Fibroblast of lung (primary cell): ENCODE measurements at regions not wholly inside any gene's neighbourhood (a gene's known extent, or its start where the extent isn't known, plus 50 kb on each side); places are given as distances from the start of the nearest gene placed in this dataset.

Source experiments
- CTCF ChIP-seq, 2 donors: IDR thresholded peaks in 1 of 2; conservative IDR thresholded peaks in 1 of 2; 1 replicate in 1 of 2; 2 replicates in 1 of 2; pipeline ENCODE4 v1.5.1; 2011 to 2012; ENCODE audit warnings: low read length in 2 of 2, control low read depth in 1 of 2, inconsistent platforms in 1 of 2, low read depth in 1 of 2, mild to moderate bottlenecking in 1 of 2
- EZH2 ChIP-seq: IDR thresholded peaks from 2 replicates; pipeline ENCODE4 v1.5.1; 2012; ENCODE audit warnings: low read length, control low read depth, mild to moderate bottlenecking; ENCODE audit errors: missing control alignments

- no peak for TF ChIP-seq CTCF (conservative IDR thresholded peaks at IDR 0.05 in 1 of 2, IDR thresholded peaks at IDR 0.05 in 1 of 2; ENCODE audit: low read depth in 1 of 2, low read length in 2 of 2)
- TF ChIP-seq EZH2, result no peak
These were observed 208.1 kb downstream of the OPA1 start for GRCh38 chr3:193801097-193801496.
